GM12891 (cell line): ENCODE measurements at regions not wholly inside any gene's neighbourhood (a gene's known extent, or its start where the extent isn't known, plus 50 kb on each side); places are given as distances from the start of the nearest gene placed in this dataset.

Experiments used
- POLR2A ChIP-seq: IDR thresholded peaks from 2 replicates; pipeline ENCODE4 v1.6.1; 2011; ENCODE audit warnings: low read depth, low read length, control low read depth
- POLR2AphosphoS5 ChIP-seq: IDR thresholded peaks from 2 replicates; pipeline ENCODE4 v1.6.1; 2011; ENCODE audit warnings: low read depth, low read length, control low read depth
- SPI1 ChIP-seq: IDR thresholded peaks from 2 replicates; pipeline ENCODE4 v1.6.1; 2011; ENCODE audit warnings: low read depth, low read length, control low read depth
- TAF1 ChIP-seq: IDR thresholded peaks from 2 replicates; pipeline ENCODE4 v1.6.1; 2011; ENCODE audit warnings: low read depth, low read length, control low read depth

DNA sequence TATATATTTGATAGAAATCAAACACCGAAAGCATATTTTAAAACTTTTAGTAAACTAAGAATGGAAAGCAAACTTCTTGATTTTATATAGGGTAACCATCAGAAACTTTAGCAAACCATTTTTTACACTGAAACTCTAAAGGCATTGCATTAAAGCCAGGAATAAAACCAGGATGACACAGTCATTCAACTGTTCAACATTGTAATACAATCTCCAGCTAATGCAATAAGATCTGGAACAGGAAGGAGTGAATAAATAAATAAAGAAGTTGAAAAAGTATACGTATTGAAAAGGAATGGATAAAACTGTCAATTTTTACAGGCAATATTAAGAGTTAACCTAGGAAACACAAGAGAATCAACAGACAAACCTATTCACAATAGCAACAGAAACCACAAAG lies 181.9 kb upstream of the TTC14 start:
- TF ChIP-seq POLR2A (no peak), POLR2AphosphoS5 (no peak), TAF1 (no peak), SPI1 (no peak)
